ENCODE measurements at regions not wholly inside any gene's neighbourhood (a gene's known extent, or its start where the extent isn't known, plus 50 kb on each side); places are given as distances from the start of the nearest gene placed in this dataset.

- CTCF ChIA-PET: no interaction called here
- DNase-seq (ENCODE audit: extremely low spot score): no peak
- POLR2A ChIA-PET: no interaction called here
- no peak for TF ChIP-seq BHLHE40 (IDR thresholded peaks at IDR 0.05; ENCODE audit: borderline replicate concordance)
- TF ChIP-seq SP1 (IDR thresholded peaks at IDR 0.05): no peak
- TF ChIP-seq HDGF (IDR thresholded peaks at IDR 0.05; ENCODE audit: borderline replicate concordance): no peak
- TF ChIP-seq TARDBP (IDR thresholded peaks at IDR 0.05): no peak
- TF ChIP-seq LEF1 (IDR thresholded peaks at IDR 0.05; ENCODE audit: borderline replicate concordance): no peak
- TF ChIP-seq NFRKB (IDR thresholded peaks at IDR 0.05): no peak
- TF ChIP-seq FOXM1 (IDR thresholded peaks at IDR 0.05; ENCODE audit: borderline replicate concordance): no peak
- no peak for TF ChIP-seq L3MBTL2 (conservative IDR thresholded peaks at IDR 0.05)
- no peak for TF ChIP-seq FOXA1 (IDR thresholded peaks at IDR 0.05)
- TF ChIP-seq FOXK2 (IDR thresholded peaks at IDR 0.05): no peak
- TF ChIP-seq, protein P1, sequence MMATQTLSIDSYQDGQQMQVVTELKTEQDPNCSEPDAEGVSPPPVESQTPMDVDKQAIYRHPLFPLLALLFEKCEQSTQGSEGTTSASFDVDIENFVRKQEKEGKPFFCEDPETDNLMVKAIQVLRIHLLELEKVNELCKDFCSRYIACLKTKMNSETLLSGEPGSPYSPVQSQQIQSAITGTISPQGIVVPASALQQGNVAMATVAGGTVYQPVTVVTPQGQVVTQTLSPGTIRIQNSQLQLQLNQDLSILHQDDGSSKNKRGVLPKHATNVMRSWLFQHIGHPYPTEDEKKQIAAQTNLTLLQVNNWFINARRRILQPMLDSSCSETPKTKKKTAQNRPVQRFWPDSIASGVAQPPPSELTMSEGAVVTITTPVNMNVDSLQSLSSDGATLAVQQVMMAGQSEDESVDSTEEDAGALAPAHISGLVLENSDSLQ (IDR thresholded peaks at IDR 0.05): no peak
- no peak for TF ChIP-seq ELF4 (IDR thresholded peaks at IDR 0.05)
- TF ChIP-seq CTBP1 (IDR thresholded peaks at IDR 0.05; ENCODE audit: borderline replicate concordance): no peak
- TF ChIP-seq ARNT (IDR thresholded peaks at IDR 0.05): no peak
Observed at GRCh38 chr6:62570372-62570771, 284.3 kb upstream of the KHDRBS2 start.

- CTCF ChIA-PET: no interaction called here
- TF ChIP-seq FOXA1 (IDR thresholded peaks at IDR 0.05) (no peak), ZNF384 (IDR thresholded peaks at IDR 0.05) (no peak), LEF1 (IDR thresholded peaks at IDR 0.05; ENCODE audit: borderline replicate concordance) (no peak), ARNT (IDR thresholded peaks at IDR 0.05) (no peak), FOXM1 (IDR thresholded peaks at IDR 0.05; ENCODE audit: borderline replicate concordance) (no peak), FOXK2 (IDR thresholded peaks at IDR 0.05) (no peak), BHLHE40 (IDR thresholded peaks at IDR 0.05; ENCODE audit: borderline replicate concordance) (no peak), ELF4 (IDR thresholded peaks at IDR 0.05) (no peak), SUZ12 (IDR thresholded peaks at IDR 0.05) (no peak), NFRKB (IDR thresholded peaks at IDR 0.05) (no peak), CTBP1 (IDR thresholded peaks at IDR 0.05; ENCODE audit: borderline replicate concordance) (no peak), HDGF (IDR thresholded peaks at IDR 0.05; ENCODE audit: borderline replicate concordance) (no peak), TARDBP (IDR thresholded peaks at IDR 0.05) (no peak), SP1 (IDR thresholded peaks at IDR 0.05) (no peak), L3MBTL2 (conservative IDR thresholded peaks at IDR 0.05) (no peak)
- TF ChIP-seq, protein P1 (IDR thresholded peaks at IDR 0.05): no peak
- no peak for DNase-seq (ENCODE audit: extremely low spot score)
- POLR2A ChIA-PET: no interaction called here
Observed at GRCh38 chr6:62541502-62541901, 255.5 kb upstream of the KHDRBS2 start.

DNA sequence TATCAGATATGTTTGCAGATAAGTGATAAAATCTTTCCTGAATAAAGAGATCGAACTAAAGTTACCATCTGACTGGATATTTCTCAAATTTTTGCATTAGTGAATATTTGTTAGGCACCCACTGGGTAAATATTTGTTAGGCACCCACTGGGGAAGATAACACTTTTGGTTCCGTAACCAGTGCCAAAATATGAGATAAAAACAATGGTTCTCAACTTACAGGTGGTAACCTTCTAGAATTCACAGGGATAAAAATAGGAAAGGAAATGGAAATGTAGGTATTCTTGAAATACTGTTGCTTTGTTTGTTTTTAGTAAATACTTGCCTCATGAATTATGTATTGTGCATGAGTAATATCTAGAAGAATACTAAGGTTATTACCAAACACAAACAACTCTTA, 245.0 kb upstream of the KHDRBS2 start:
- POLR2A ChIA-PET: no interaction called here
- CTCF ChIA-PET: no interaction called here
- TF ChIP-seq SP1 (IDR thresholded peaks at IDR 0.05) (no peak), LEF1 (IDR thresholded peaks at IDR 0.05; ENCODE audit: borderline replicate concordance) (no peak), TARDBP (IDR thresholded peaks at IDR 0.05) (no peak), CTBP1 (IDR thresholded peaks at IDR 0.05; ENCODE audit: borderline replicate concordance) (no peak), ZNF384 (IDR thresholded peaks at IDR 0.05) (no peak), HDGF (IDR thresholded peaks at IDR 0.05; ENCODE audit: borderline replicate concordance) (no peak)
- DNase-seq (ENCODE audit: extremely low spot score): no peak

- CTCF ChIA-PET: no interaction called here
- TF ChIP-seq BHLHE40 (IDR thresholded peaks at IDR 0.05; ENCODE audit: borderline replicate concordance) (no peak), FOXK2 (IDR thresholded peaks at IDR 0.05) (no peak), SUZ12 (IDR thresholded peaks at IDR 0.05) (no peak)
- DNase-seq (ENCODE audit: extremely low spot score): no peak
- POLR2A ChIA-PET: no interaction called here
Observed at GRCh38 chr6:62528894-62529526, 243.0 kb upstream of the KHDRBS2 start.

DNA sequence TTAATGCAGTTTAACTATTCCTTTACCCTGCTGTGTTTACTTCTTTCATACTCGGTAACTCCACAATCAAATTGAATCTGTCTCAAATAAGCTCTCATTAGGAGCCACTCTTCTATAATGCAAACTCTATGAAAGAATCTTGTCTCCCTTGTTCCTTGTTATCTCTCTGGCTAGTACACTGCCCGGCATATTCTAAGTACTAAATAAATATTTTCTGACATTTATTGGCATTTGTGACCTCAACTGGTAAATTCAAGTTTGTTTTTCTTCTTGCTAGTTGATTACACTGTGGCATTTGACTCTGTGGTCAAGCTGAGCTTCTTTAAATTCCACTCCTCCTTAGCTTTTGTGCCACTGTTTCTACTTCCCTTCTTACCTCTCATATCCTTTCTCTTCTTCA, 237.6 kb upstream of the KHDRBS2 start:
- ChIA-PET POLR2A (no interaction called here), CTCF (no interaction called here)
- TF ChIP-seq ELF4 (IDR thresholded peaks at IDR 0.05): no peak
- TF ChIP-seq BHLHE40 (IDR thresholded peaks at IDR 0.05; ENCODE audit: borderline replicate concordance): no peak
- no peak for TF ChIP-seq FOXA1 (IDR thresholded peaks at IDR 0.05)
- TF ChIP-seq CTBP1 (IDR thresholded peaks at IDR 0.05; ENCODE audit: borderline replicate concordance): no peak
- TF ChIP-seq TARDBP (IDR thresholded peaks at IDR 0.05): no peak
- TF ChIP-seq L3MBTL2 (conservative IDR thresholded peaks at IDR 0.05): no peak
- TF ChIP-seq LEF1 (IDR thresholded peaks at IDR 0.05; ENCODE audit: borderline replicate concordance): no peak
- no peak for TF ChIP-seq NFRKB (IDR thresholded peaks at IDR 0.05)
- TF ChIP-seq FOXM1 (IDR thresholded peaks at IDR 0.05; ENCODE audit: borderline replicate concordance): no peak
- no peak for TF ChIP-seq ZNF384 (IDR thresholded peaks at IDR 0.05)
- no peak for DNase-seq (ENCODE audit: extremely low spot score)

GRCh38 chr6:62519574-62519973, 233.5 kb upstream of the KHDRBS2 start:
- CTCF ChIA-PET: no interaction called here
- POLR2A ChIA-PET: no interaction called here
- no peak for DNase-seq (ENCODE audit: extremely low spot score)
- no peak for TF ChIP-seq TARDBP (IDR thresholded peaks at IDR 0.05)

DNA sequence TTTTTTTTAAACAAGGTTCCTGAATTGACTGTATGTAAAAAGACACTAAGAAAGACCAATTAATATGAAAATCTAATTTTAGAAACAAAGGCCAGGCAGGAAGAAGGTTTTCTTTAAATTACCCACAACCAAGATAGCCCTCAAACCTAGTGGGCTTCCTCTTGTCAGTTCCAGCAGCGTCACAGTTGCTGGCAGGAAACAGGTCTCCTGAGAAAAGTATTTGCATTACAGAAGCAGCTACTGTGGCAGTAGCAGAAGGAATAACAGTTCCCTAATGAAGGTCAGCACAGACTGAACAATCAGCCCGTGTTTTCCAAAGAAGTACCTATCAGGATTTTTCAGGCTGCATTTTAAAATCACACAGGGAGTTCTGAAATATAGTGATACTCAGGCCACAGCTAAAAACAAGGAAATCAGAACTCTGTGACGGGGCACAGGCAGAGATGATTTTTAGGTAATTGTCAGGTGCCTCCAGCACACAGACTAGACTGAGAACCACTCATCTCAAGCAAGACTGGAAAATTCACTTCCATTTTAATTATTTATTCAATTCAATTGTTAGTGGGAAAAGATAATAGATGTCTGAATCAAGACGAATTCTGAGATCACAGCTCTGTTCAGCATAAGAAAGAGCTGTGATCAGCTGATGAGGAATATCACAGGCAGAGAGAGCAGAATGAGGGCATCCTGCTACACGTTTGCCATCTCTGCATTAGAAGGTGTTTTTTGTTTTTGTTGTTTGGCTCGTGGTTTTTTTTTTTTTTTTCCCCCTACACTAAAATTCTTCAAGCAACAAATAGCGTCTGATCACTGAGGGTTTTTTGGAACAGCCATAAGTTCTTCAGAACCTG, 230.5 kb upstream of the KHDRBS2 start:
- ChIA-PET POLR2A (no interaction called here), CTCF (no interaction called here)
- no peak for DNase-seq (ENCODE audit: extremely low spot score)
- TF ChIP-seq ELF4 (IDR thresholded peaks at IDR 0.05) (no peak), FOXK2 (IDR thresholded peaks at IDR 0.05) (no peak), CTBP1 (IDR thresholded peaks at IDR 0.05; ENCODE audit: borderline replicate concordance) (no peak), SUZ12 (IDR thresholded peaks at IDR 0.05) (no peak)
